ENCODE measurements at regions not wholly inside any gene's neighbourhood (a gene's known extent, or its start where the extent isn't known, plus 50 kb on each side); places are given as distances from the start of the nearest gene placed in this dataset.

GRCh38 chr2:196275646-196276352 is 104.4 kb upstream of the STK17B start:
- no peak for DNase-seq
- peak overlapping the region; percentile 20 for H3K27ac Mint-ChIP-seq
- H3K4me1 Mint-ChIP-seq: peaks cover 21% of the 10 kb centered on the region
- peaks cover 24% of the 10 kb centered on the region for H3K36me3 Mint-ChIP-seq (ENCODE audit: low read depth)
- H3K4me3 Mint-ChIP-seq: no peak overlapping the region
- TF ChIP-seq, protein P1, sequence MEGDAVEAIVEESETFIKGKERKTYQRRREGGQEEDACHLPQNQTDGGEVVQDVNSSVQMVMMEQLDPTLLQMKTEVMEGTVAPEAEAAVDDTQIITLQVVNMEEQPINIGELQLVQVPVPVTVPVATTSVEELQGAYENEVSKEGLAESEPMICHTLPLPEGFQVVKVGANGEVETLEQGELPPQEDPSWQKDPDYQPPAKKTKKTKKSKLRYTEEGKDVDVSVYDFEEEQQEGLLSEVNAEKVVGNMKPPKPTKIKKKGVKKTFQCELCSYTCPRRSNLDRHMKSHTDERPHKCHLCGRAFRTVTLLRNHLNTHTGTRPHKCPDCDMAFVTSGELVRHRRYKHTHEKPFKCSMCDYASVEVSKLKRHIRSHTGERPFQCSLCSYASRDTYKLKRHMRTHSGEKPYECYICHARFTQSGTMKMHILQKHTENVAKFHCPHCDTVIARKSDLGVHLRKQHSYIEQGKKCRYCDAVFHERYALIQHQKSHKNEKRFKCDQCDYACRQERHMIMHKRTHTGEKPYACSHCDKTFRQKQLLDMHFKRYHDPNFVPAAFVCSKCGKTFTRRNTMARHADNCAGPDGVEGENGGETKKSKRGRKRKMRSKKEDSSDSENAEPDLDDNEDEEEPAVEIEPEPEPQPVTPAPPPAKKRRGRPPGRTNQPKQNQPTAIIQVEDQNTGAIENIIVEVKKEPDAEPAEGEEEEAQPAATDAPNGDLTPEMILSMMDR (IDR thresholded peaks at IDR 0.05): no peak
- no peaks in the 10 kb centered on the region for H3K27me3 Mint-ChIP-seq (ENCODE audit: low read depth, poor library complexity)
- no peaks in the 10 kb centered on the region for H3K9me3 Mint-ChIP-seq

DNA sequence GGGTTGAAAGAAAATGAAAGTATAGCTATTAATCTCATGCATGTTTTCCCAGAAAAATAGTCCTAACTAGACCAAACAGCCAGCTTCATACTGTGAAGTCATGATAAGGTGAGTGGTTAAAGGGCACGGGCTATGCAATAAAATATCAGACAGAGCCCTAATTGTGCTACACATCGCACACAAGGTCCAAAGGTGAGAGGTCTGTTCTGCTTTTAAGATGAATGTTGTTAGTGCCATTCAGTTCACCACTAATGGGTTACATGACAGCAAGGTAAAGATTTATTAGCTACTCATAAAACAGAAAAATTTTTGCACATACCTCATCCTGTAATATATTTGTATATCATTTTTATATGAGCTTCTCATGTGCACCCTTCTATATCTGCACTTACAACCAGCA is 105.0 kb upstream of the STK17B start:
- TF ChIP-seq, protein P1 (IDR thresholded peaks at IDR 0.05): no peak
- H3K9me3 Mint-ChIP-seq: no peaks in the 10 kb centered on the region
- no peak for DNase-seq
- peaks cover 21% of the 10 kb centered on the region for H3K4me1 Mint-ChIP-seq
- H3K27me3 Mint-ChIP-seq (ENCODE audit: low read depth, poor library complexity): no peaks in the 10 kb centered on the region
- peaks cover 24% of the 10 kb centered on the region for H3K36me3 Mint-ChIP-seq (ENCODE audit: low read depth)
- H3K27ac Mint-ChIP-seq: no peak overlapping the region
- no peak overlapping the region for H3K4me3 Mint-ChIP-seq

GRCh38 chr2:196277002-196277401 is 105.6 kb upstream of the STK17B start:
- TF ChIP-seq, protein P1 (IDR thresholded peaks at IDR 0.05): peak; percentile 34
- peaks cover 24% of the 10 kb centered on the region for H3K36me3 Mint-ChIP-seq (ENCODE audit: low read depth)
- no peaks in the 10 kb centered on the region for H3K27me3 Mint-ChIP-seq (ENCODE audit: low read depth, poor library complexity)
- H3K4me1 Mint-ChIP-seq: peaks cover 21% of the 10 kb centered on the region
- no peak for DNase-seq
- H3K4me3 Mint-ChIP-seq: no peak overlapping the region
- no peak overlapping the region for H3K27ac Mint-ChIP-seq
- no peaks in the 10 kb centered on the region for H3K9me3 Mint-ChIP-seq

DNA sequence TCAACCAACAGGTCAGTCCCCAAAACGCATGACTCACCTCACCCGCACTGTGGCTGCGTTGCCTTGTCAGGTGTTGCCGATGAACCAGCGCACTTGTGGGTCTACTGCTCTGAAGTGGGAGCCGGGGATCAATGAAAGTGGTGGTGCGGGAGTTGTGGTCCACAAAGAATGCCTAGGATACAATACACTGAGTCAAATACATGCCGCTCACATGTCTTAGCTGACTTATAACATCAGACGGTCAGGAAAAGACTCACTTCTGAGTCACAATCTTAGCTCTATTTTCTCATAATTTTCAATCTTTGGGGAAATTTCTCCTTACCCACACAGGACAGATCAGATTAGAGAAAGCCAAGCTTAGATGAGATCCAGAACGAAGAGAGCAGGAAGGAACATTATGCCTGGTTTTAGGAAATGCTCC is 107.1 kb upstream of the STK17B start:
- H3K27me3 Mint-ChIP-seq (ENCODE audit: low read depth, poor library complexity): peaks cover 2% of the 10 kb centered on the region
- peaks cover 2% of the 10 kb centered on the region for H3K9me3 Mint-ChIP-seq
- TF ChIP-seq, protein P1 (IDR thresholded peaks at IDR 0.05): no peak
- peaks cover 30% of the 10 kb centered on the region for H3K36me3 Mint-ChIP-seq (ENCODE audit: low read depth)
- H3K4me3 Mint-ChIP-seq: no peak overlapping the region
- peaks cover 21% of the 10 kb centered on the region for H3K4me1 Mint-ChIP-seq
- DNase-seq: no peak
- no peak overlapping the region for H3K27ac Mint-ChIP-seq

DNA sequence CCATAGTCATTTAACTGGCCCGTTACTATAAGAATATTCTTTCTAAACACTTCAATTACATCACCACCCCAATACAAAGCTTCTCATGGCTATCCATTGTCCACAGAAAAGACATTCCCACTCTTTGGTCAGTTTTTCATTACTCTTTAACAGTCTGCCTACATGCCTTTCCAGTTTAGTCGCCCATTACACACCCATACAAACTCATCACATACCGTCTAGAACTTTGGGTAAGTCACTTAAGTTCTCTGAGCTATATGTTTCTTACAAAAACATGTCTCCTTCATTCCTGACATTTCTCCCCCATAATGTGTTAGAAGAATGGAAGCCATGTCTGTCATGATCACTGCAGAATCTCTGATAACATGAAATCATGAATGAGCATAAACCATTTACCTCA is 108.2 kb upstream of the STK17B start:
- H3K9me3 Mint-ChIP-seq: peaks cover 2% of the 10 kb centered on the region
- H3K27me3 Mint-ChIP-seq (ENCODE audit: low read depth, poor library complexity): peaks cover 2% of the 10 kb centered on the region
- H3K4me1 Mint-ChIP-seq: peaks cover 16% of the 10 kb centered on the region
- peaks cover 30% of the 10 kb centered on the region for H3K36me3 Mint-ChIP-seq (ENCODE audit: low read depth)
- DNase-seq: no peak
- H3K4me3 Mint-ChIP-seq: no peak overlapping the region
- H3K27ac Mint-ChIP-seq: no peak overlapping the region
- TF ChIP-seq, protein P1 (IDR thresholded peaks at IDR 0.05): no peak
